ENCODE measurements at regions not wholly inside any gene's neighbourhood (a gene's known extent, or its start where the extent isn't known, plus 50 kb on each side); places are given as distances from the start of the nearest gene placed in this dataset.
"Not testable (repeated sequence)": the region's sequence is repeated elsewhere in the genome, so short reads cannot be mapped to it uniquely, and the experiment has no call there.

GRCh38 chr17:36842963-36843558 is 94.2 kb upstream of the LHX1 start:
- DNase-seq (ENCODE audit: low spot score) (no peak), ATAC-seq (ENCODE audit: low FRiP score) (no peak)
- no peak for TF ChIP-seq CTCF (IDR thresholded peaks at IDR 0.05)

GRCh38 chr17:36844013-36844412 is 93.3 kb upstream of the LHX1 start:
- DNase-seq (ENCODE audit: low spot score) (no peak), ATAC-seq (ENCODE audit: low FRiP score) (no peak)
- no peak for TF ChIP-seq CTCF (IDR thresholded peaks at IDR 0.05)

GRCh38 chr17:36844601-36845000 is 92.7 kb upstream of the LHX1 start:
- DNase-seq (ENCODE audit: low spot score) (no peak), ATAC-seq (ENCODE audit: low FRiP score) (no peak)
- TF ChIP-seq CTCF (IDR thresholded peaks at IDR 0.05): no peak

- ATAC-seq (ENCODE audit: low FRiP score) (no peak), DNase-seq (ENCODE audit: low spot score) (no peak)
- no peak for TF ChIP-seq CTCF (IDR thresholded peaks at IDR 0.05)
Observed at GRCh38 chr17:36845916-36846315, 91.4 kb upstream of the LHX1 start.

- ATAC-seq (ENCODE audit: low FRiP score): no peak
- TF ChIP-seq CTCF (IDR thresholded peaks at IDR 0.05): no peak
- DNase-seq (ENCODE audit: low spot score): no peak
Observed at GRCh38 chr17:36846410-36847292, 90.6 kb upstream of the LHX1 start.

GRCh38 chr17:36848008-36848902 is 89.0 kb upstream of the LHX1 start:
- ATAC-seq (ENCODE audit: low FRiP score): no peak
- TF ChIP-seq CTCF (IDR thresholded peaks at IDR 0.05): no peak
- no peak for DNase-seq (ENCODE audit: low spot score)

- ATAC-seq (ENCODE audit: low FRiP score); DNase-seq (ENCODE audit: low spot score): not testable (repeated sequence)
Observed at GRCh38 chr17:36849020-36849419, 88.3 kb upstream of the LHX1 start.
